Fibroblast of the aortic adventitia (primary cell): ENCODE measurements at regions not wholly inside any gene's neighbourhood (a gene's known extent, or its start where the extent isn't known, plus 50 kb on each side); places are given as distances from the start of the nearest gene placed in this dataset.
"Not testable (repeated sequence)": the region's sequence is repeated elsewhere in the genome, so short reads cannot be mapped to it uniquely, and the experiment has no call there.

Experiments
- DNase-seq: peaks from one replicate; pipeline ENCODE4 v3.0.0-alpha.2; 2010; ENCODE audit warnings: low read depth
- H3K4me3 ChIP-seq: 2 replicates; pipeline ENCODE4 v1.5.1; 2011; ENCODE audit warnings: low read depth, mild to moderate bottlenecking, control low read depth, low read length, moderate library complexity
- CTCF ChIP-seq: IDR thresholded peaks from 2 replicates; pipeline ENCODE4 v1.5.1; 2011; ENCODE audit warnings: mild to moderate bottlenecking, low read length, control low read depth, inconsistent platforms; ENCODE audit not compliant: insufficient read depth

GRCh38 chr3:40753951-40754350 is 229.2 kb downstream of the ZNF621 start:
- TF ChIP-seq CTCF, result no peak
- H3K4me3 ChIP-seq, result no peak overlapping the region
- DNase-seq, result no peak

GRCh38 chr3:40754994-40755393 is 230.2 kb downstream of the ZNF621 start:
- no peak for DNase-seq
- no peak for TF ChIP-seq CTCF
- H3K4me3 ChIP-seq, result no peak overlapping the region

GRCh38 chr3:40756500-40756899 is 231.7 kb downstream of the ZNF621 start:
- no peak for DNase-seq
- TF ChIP-seq CTCF, result no peak
- H3K4me3 ChIP-seq, result no peak overlapping the region

- DNase-seq, H3K4me3 ChIP-seq: not testable (repeated sequence)
Measured at GRCh38 chr3:40762771-40763170, 238.0 kb downstream of the ZNF621 start.

DNA sequence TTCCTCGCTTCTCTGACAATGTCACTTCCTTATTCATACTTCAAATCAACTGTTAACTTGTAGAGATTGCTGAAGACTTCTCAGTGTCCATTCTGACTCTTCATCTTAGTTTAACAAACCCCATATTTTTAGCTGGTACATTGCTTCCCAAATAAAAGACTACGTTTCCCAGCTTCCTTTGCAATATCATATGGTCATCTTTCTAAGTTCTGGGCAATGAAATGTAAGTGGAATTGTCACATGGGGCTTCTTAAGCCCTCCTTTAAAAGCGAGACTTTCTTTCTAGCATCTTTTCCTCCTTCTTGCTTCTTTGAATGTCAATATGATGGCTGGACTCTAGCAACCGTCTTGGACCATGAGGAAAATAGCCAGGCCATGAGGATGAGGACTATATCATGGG is 239.0 kb downstream of the ZNF621 start:
- TF ChIP-seq CTCF, result no peak
- no peak for DNase-seq
- H3K4me3 ChIP-seq, result no peak overlapping the region

GRCh38 chr3:40764747-40765146 is 240.0 kb downstream of the ZNF621 start:
- no peak for DNase-seq
- TF ChIP-seq CTCF, result no peak

DNA sequence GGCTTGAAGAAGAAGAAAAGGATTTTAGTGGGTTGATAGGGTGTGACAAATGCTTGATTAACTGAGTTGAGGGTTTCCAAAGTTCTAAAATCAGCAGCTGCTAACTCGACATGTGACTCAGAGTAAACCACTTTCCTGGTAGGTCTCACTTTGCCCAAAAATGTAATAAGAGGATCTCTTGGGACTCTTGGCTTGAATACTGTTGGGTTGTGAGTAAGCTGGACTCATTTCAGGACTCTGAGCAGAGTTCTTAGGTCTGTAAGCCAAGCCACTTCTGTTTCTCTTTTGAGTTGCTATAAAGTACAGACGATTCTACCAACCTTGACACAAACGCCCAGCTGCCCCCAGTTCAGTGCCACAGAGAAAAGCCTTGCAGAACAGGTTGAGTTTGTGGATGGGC is 241.1 kb downstream of the ZNF621 start:
- peak; percentile 69 for DNase-seq
- TF ChIP-seq CTCF, result no peak
- no peak overlapping the region for H3K4me3 ChIP-seq

More at GRCh38 chr3:40764747-40765146, 240.0 kb downstream of the ZNF621 start:
- no peak overlapping the region for H3K4me3 ChIP-seq
